ENCODE measurements at regions not wholly inside any gene's neighbourhood (a gene's known extent, or its start where the extent isn't known, plus 50 kb on each side); places are given as distances from the start of the nearest gene placed in this dataset.
"Not testable (repeated sequence)": the region's sequence is repeated elsewhere in the genome, so short reads cannot be mapped to it uniquely, and the experiment has no call there.

DNA sequence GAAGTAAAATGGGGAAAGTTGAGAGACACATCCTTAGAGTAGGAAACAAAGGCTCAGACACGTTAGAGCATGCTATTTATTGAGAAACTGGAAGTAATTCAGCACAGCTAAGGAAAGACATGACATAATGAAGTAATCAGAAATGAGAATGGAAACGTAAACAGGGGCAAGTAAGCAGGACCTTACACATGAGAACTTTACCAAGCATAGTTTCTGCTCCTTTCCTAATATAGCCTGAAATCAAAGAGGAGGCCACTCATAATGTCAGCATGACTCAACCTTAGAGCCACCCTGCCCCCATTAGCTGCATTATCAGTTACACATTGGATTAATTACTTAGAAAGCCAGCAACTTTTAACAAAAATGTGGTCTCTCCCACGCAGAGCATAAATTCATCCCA, 558.3 kb upstream of the GRIA3 start:
- H4K20me1 ChIP-seq (ENCODE audit: low read depth, low read length), result no peaks in the 10 kb centered on the region
- H3K27ac ChIP-seq (ENCODE audit: low read depth, low read length), result no peak overlapping the region
- no peaks in the 10 kb centered on the region for H3K9me2 ChIP-seq (replicated peaks; ENCODE audit: insufficient read depth, low read length)
- H3K27me3 ChIP-seq (ENCODE audit: low read length), result no peaks in the 10 kb centered on the region
- no peaks in the 10 kb centered on the region for H3K9me3 ChIP-seq (ENCODE audit: insufficient read depth, low read length)
- no peak overlapping the region for H2AFZ ChIP-seq (ENCODE audit: low read depth, low read length, severe bottlenecking)
- no peak overlapping the region for H3K4me2 ChIP-seq (ENCODE audit: low read depth, low read length, poor library complexity, severe bottlenecking)
- H3K36me3 ChIP-seq (ENCODE audit: low read length), result no peaks in the 10 kb centered on the region
- H3F3A ChIP-seq (ENCODE audit: insufficient read depth), result no peaks in the 10 kb centered on the region
- H3K79me2 ChIP-seq (ENCODE audit: insufficient read depth, low read length), result no peaks in the 10 kb centered on the region
- H3K9ac ChIP-seq (ENCODE audit: low read length), result no peak overlapping the region
- TF ChIP-seq, protein P1, sequence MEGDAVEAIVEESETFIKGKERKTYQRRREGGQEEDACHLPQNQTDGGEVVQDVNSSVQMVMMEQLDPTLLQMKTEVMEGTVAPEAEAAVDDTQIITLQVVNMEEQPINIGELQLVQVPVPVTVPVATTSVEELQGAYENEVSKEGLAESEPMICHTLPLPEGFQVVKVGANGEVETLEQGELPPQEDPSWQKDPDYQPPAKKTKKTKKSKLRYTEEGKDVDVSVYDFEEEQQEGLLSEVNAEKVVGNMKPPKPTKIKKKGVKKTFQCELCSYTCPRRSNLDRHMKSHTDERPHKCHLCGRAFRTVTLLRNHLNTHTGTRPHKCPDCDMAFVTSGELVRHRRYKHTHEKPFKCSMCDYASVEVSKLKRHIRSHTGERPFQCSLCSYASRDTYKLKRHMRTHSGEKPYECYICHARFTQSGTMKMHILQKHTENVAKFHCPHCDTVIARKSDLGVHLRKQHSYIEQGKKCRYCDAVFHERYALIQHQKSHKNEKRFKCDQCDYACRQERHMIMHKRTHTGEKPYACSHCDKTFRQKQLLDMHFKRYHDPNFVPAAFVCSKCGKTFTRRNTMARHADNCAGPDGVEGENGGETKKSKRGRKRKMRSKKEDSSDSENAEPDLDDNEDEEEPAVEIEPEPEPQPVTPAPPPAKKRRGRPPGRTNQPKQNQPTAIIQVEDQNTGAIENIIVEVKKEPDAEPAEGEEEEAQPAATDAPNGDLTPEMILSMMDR (IDR thresholded peaks at IDR 0.05; ENCODE audit: insufficient read depth, low read length, poor library complexity, severe bottlenecking), result no peak
- no peak for TF ChIP-seq EZH2phosphoT487 (conservative IDR thresholded peaks at IDR 0.05; ENCODE audit: low read length)
- H3K4me3 ChIP-seq (ENCODE audit: insufficient read depth, low read length, poor library complexity, severe bottlenecking), result no peak overlapping the region

DNA sequence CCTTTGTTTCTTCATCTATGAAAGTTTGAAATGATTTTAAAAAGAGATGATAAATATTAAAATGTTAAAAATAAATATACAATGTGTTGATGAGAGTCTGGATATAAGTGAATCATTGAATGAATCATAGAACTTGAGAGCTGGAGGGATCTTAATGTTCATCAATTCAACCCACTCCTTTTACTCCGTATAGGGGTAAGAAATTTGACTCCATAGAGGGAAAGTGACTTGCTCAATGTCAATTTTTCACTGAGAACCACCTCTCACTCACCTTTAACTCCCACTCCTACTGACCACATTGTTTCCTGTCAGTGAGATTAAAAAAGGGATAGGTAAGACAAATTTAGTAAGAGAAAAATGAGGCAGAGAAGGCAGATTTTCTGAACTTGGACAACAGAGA, 557.2 kb upstream of the GRIA3 start:
- H4K20me1 ChIP-seq (ENCODE audit: low read depth, low read length), result no peaks in the 10 kb centered on the region
- H2AFZ ChIP-seq (ENCODE audit: low read depth, low read length, severe bottlenecking), result no peak overlapping the region
- no peaks in the 10 kb centered on the region for H3F3A ChIP-seq (ENCODE audit: insufficient read depth)
- H3K9ac ChIP-seq (ENCODE audit: low read length), result no peak overlapping the region
- H3K27ac ChIP-seq (ENCODE audit: low read depth, low read length), result no peak overlapping the region
- no peak overlapping the region for H3K4me2 ChIP-seq (ENCODE audit: low read depth, low read length, poor library complexity, severe bottlenecking)
- TF ChIP-seq EZH2phosphoT487 (conservative IDR thresholded peaks at IDR 0.05; ENCODE audit: low read length), result no peak
- TF ChIP-seq, protein P1 (IDR thresholded peaks at IDR 0.05; ENCODE audit: insufficient read depth, low read length, poor library complexity, severe bottlenecking), result no peak
- H3K36me3 ChIP-seq (ENCODE audit: low read length), result no peaks in the 10 kb centered on the region
- H3K9me3 ChIP-seq (ENCODE audit: insufficient read depth, low read length), result no peaks in the 10 kb centered on the region
- no peak overlapping the region for H3K4me3 ChIP-seq (ENCODE audit: insufficient read depth, low read length, poor library complexity, severe bottlenecking)
- H3K27me3 ChIP-seq (ENCODE audit: low read length), result no peaks in the 10 kb centered on the region
- H3K79me2 ChIP-seq (ENCODE audit: insufficient read depth, low read length), result no peaks in the 10 kb centered on the region
- no peaks in the 10 kb centered on the region for H3K9me2 ChIP-seq (replicated peaks; ENCODE audit: insufficient read depth, low read length)

DNA sequence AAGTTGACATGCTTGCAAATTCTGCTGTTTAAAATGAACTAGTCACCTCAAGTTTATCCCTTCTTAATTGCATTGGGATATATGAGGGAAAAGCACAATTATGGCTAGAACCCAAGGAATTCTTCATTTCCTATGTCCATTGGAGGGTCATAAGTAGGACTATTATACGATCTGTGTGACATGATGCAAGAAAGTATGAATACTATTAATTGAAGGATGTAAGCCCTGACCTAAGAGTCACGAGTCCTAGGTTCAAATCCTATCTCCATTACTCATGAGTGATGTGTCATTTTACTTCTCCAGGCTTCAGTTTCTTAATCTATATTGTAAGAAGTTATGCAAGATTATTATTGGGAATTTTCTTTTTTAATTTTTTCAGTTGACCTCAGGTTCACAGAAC, 542.9 kb upstream of the GRIA3 start:
- no peaks in the 10 kb centered on the region for H3K9me3 ChIP-seq (ENCODE audit: insufficient read depth, low read length)
- no peaks in the 10 kb centered on the region for H3F3A ChIP-seq (ENCODE audit: insufficient read depth)
- H3K27ac ChIP-seq (ENCODE audit: low read depth, low read length), result no peak overlapping the region
- no peaks in the 10 kb centered on the region for H3K27me3 ChIP-seq (ENCODE audit: low read length)
- no peak overlapping the region for H2AFZ ChIP-seq (ENCODE audit: low read depth, low read length, severe bottlenecking)
- no peaks in the 10 kb centered on the region for H4K20me1 ChIP-seq (ENCODE audit: low read depth, low read length)
- no peak overlapping the region for H3K4me3 ChIP-seq (ENCODE audit: insufficient read depth, low read length, poor library complexity, severe bottlenecking)
- TF ChIP-seq, protein P1 (IDR thresholded peaks at IDR 0.05; ENCODE audit: insufficient read depth, low read length, poor library complexity, severe bottlenecking), result no peak
- no peak for TF ChIP-seq EZH2phosphoT487 (conservative IDR thresholded peaks at IDR 0.05; ENCODE audit: low read length)
- no peak overlapping the region for H3K4me2 ChIP-seq (ENCODE audit: low read depth, low read length, poor library complexity, severe bottlenecking)
- no peaks in the 10 kb centered on the region for H3K79me2 ChIP-seq (ENCODE audit: insufficient read depth, low read length)
- H3K9me2 ChIP-seq (replicated peaks; ENCODE audit: insufficient read depth, low read length), result no peaks in the 10 kb centered on the region
- no peaks in the 10 kb centered on the region for H3K36me3 ChIP-seq (ENCODE audit: low read length)
- H3K9ac ChIP-seq (ENCODE audit: low read length), result no peak overlapping the region

DNA sequence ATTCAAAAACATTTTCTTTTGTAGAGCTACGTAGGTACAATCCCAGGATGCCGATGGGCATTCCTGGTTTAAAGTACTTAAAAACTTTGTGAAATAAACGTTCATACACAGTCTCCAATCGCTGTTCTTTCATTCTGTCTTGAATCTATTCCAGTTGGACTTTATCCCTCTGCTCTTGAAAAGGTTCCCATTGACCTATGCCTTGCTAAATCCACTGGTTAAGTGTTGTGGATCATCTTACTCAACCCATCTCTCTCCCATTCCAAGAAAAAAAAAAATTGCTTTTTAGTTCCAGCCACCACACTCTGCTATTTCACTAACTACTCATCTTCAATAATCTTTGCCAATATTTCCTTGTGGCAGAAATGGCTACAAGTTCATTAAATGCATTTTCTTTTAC, 542.3 kb upstream of the GRIA3 start:
- no peak overlapping the region for H3K27ac ChIP-seq (ENCODE audit: low read depth, low read length)
- no peaks in the 10 kb centered on the region for H4K20me1 ChIP-seq (ENCODE audit: low read depth, low read length)
- H3K9me3 ChIP-seq (ENCODE audit: insufficient read depth, low read length), result no peaks in the 10 kb centered on the region
- H3K9me2 ChIP-seq (replicated peaks; ENCODE audit: insufficient read depth, low read length), result no peaks in the 10 kb centered on the region
- no peaks in the 10 kb centered on the region for H3K79me2 ChIP-seq (ENCODE audit: insufficient read depth, low read length)
- no peaks in the 10 kb centered on the region for H3K36me3 ChIP-seq (ENCODE audit: low read length)
- H3K4me2 ChIP-seq (ENCODE audit: low read depth, low read length, poor library complexity, severe bottlenecking), result no peak overlapping the region
- H3K9ac ChIP-seq (ENCODE audit: low read length), result no peak overlapping the region
- no peak overlapping the region for H3K4me3 ChIP-seq (ENCODE audit: insufficient read depth, low read length, poor library complexity, severe bottlenecking)
- no peak for TF ChIP-seq EZH2phosphoT487 (conservative IDR thresholded peaks at IDR 0.05; ENCODE audit: low read length)
- TF ChIP-seq, protein P1 (IDR thresholded peaks at IDR 0.05; ENCODE audit: insufficient read depth, low read length, poor library complexity, severe bottlenecking), result no peak
- no peaks in the 10 kb centered on the region for H3F3A ChIP-seq (ENCODE audit: insufficient read depth)
- H3K27me3 ChIP-seq (ENCODE audit: low read length), result no peaks in the 10 kb centered on the region
- H2AFZ ChIP-seq (ENCODE audit: low read depth, low read length, severe bottlenecking), result no peak overlapping the region

DNA sequence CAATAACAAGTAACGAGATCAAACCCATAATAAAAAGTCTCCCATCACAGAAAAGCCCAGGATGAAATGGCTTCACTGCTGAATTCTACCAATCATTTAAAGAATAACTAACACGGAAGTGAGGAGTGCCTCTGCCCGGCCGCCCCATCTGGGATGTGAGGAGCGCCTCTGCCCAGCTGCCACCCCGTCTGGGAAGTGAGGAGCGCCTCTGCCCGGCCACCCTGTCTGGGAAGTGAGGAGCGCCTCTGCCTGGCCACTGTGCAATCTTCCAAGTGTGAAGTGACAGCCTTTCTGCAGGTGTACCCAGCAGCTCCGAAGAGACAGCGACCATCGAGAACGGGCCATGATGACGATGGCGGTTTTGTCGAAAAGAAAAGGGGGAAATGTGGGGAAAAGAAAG, 528.8 kb upstream of the GRIA3 start:
- not testable (repeated sequence) for H3K79me2 ChIP-seq (ENCODE audit: insufficient read depth, low read length); H3K4me3 ChIP-seq (ENCODE audit: insufficient read depth, low read length, poor library complexity, severe bottlenecking); H4K20me1 ChIP-seq (ENCODE audit: low read depth, low read length); H3K9me2 ChIP-seq (replicated peaks; ENCODE audit: insufficient read depth, low read length); H3K27ac ChIP-seq (ENCODE audit: low read depth, low read length); H3K4me2 ChIP-seq (ENCODE audit: low read depth, low read length, poor library complexity, severe bottlenecking); H3F3A ChIP-seq (ENCODE audit: insufficient read depth); H3K27me3 ChIP-seq (ENCODE audit: low read length); H3K36me3 ChIP-seq (ENCODE audit: low read length); H3K9ac ChIP-seq (ENCODE audit: low read length); H3K9me3 ChIP-seq (ENCODE audit: insufficient read depth, low read length); H2AFZ ChIP-seq (ENCODE audit: low read depth, low read length, severe bottlenecking)
